Fibroblast of pulmonary artery (primary cell): ENCODE measurements at regions not wholly inside any gene's neighbourhood (a gene's known extent, or its start where the extent isn't known, plus 50 kb on each side); places are given as distances from the start of the nearest gene placed in this dataset.
"Not testable (repeated sequence)": the region's sequence is repeated elsewhere in the genome, so short reads cannot be mapped to it uniquely, and the experiment has no call there.

Source experiments
- DNase-seq: peaks from one replicate; pipeline ENCODE4 v3.0.0-alpha.2; 2010; ENCODE audit warnings: low read depth
- H3K4me3 ChIP-seq: replicated peaks from 2 replicates; pipeline ENCODE4 v1.5.1; 2011; ENCODE audit warnings: low read depth, mild to moderate bottlenecking, control low read depth, low read length, moderate library complexity
- TF ChIP-seq, protein P1 (sequence below): IDR thresholded peaks from 2 replicates; pipeline ENCODE4 v1.5.1; 2011; ENCODE audit warnings: mild to moderate bottlenecking, control low read depth, low read length, inconsistent platforms; ENCODE audit errors: missing control alignments

DNA sequence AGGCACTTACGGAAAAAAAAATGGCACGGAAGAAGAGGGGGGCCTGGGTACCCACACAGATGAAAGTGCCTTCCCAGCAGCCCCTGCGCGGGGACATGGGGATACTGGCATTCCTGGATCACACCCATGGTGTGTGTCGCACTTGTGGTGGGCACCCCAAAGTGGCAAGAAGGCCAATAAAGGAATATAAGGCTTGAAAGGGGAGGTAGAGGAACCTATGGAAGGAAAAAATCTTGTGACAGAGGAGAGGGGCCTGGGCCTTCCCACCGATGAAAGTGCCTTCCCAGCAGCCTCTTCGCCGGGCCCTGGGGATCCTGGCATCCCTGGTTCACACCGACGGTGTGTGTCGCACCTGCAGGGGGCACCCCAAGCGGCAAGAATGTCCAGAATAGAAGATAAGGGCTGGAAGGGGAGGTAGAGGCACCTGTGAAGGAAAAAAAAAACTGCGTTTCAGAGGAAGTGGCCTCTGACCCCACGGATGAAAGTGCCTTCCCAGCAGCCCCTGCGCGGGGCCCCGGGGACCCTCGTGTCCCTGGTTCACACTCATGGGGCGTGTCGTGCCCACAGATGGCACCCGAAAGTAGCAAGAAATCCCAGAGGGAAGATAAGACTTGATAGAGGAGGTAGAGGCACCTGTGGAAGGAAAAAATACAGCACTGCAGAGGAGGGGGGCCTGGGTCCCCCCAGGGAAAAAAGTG lies 284.0 kb downstream of the ALG10 start:
- TF ChIP-seq, protein P1, sequence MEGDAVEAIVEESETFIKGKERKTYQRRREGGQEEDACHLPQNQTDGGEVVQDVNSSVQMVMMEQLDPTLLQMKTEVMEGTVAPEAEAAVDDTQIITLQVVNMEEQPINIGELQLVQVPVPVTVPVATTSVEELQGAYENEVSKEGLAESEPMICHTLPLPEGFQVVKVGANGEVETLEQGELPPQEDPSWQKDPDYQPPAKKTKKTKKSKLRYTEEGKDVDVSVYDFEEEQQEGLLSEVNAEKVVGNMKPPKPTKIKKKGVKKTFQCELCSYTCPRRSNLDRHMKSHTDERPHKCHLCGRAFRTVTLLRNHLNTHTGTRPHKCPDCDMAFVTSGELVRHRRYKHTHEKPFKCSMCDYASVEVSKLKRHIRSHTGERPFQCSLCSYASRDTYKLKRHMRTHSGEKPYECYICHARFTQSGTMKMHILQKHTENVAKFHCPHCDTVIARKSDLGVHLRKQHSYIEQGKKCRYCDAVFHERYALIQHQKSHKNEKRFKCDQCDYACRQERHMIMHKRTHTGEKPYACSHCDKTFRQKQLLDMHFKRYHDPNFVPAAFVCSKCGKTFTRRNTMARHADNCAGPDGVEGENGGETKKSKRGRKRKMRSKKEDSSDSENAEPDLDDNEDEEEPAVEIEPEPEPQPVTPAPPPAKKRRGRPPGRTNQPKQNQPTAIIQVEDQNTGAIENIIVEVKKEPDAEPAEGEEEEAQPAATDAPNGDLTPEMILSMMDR: no peak
- no peak for DNase-seq

DNA sequence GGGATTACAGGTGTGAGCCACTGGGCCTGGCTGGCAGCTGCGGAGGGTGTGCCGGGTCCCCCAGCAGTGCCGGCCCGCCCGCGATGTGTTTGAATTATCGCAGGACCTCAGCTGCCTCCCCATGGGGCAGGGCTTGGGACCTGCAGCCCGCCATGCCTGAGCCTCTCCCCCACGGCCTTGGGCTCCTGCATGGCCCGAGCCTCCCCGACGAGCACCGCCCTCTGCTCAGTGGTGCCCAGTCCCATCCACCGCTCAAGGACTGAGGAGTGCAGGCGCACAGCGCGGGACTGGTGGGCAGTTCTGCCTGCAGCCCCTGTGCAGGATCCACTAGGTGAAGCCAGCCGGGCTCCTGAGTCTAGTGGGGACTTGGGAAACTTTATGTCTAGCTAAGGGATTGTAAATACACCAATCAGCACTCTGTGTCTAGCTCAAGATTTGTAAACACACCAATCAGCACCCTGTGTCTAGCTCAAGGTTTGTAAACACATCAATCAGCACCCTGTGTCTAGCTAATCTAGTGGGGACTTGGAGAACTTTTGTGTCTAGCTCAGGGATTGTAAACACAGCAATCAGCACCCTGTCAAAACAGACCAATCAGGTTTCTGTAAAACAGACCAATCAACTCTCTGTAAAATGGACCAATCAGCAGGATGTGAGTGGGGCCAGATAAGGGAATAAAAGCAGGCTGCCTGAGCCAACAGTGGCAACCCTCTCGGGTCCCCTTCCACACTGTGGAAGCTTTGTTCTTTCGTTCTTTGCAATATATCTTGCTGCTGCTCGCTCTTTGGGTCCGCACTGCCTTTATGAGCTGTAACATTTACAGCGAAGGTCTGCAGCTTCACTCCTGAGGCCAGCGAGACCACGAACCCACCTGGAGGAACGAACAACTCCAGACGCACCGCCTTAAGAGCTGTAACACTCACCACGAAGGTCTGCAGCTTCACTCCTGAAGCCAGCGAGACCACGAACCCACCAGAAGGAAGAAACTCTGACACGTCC lies 287.8 kb downstream of the ALG10 start:
- not testable (repeated sequence) for DNase-seq, H3K4me3 ChIP-seq

More for the DNA sequence above, 284.0 kb downstream of the ALG10 start:
- no peak overlapping the region for H3K4me3 ChIP-seq

DNA sequence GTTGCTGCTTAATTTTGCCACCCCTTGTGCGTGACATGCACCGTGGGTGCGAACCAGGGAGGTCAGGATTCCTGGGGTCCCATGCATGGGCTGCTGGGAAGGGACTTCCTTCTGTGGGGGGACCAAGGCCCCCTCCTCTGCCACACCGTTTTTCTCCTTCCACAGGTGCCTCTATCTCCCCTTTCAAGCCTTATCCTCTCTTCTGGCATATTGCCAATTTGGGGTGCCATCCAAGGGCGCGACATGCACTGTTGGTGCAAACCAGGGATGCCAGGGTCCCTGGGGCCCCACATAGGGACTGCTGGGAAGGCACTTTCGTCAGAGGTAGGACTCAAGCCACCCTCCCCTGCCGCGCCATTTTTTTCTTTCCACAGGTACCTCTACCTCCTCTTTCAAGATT lies 289.0 kb downstream of the ALG10 start:
- TF ChIP-seq, protein P1: no peak
- no peak overlapping the region for H3K4me3 ChIP-seq

DNA sequence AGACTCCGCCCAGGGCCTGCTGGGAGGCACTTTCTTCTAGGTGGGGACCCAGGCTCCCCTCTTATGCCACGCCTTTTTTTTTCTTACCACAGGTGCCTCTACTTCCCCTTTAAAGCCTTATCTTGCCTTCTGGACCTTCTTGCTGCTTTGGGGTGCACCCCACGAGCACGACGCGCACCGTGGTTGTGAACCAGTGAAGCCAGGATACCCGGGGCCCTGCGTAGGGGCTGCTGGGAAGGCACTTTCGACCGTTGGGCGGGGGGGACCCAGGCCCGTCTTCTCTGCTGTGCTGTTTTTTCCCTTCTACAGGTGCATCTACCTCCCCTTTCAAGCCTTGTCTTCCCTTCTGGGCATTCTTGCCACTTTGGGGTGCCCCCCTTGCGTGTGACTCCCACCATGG lies 305.4 kb downstream of the ALG10 start:
- H3K4me3 ChIP-seq: no peak overlapping the region
- DNase-seq: no peak
- TF ChIP-seq, protein P1: no peak

More for the DNA sequence above, 289.0 kb downstream of the ALG10 start:
- no peak for DNase-seq

DNA sequence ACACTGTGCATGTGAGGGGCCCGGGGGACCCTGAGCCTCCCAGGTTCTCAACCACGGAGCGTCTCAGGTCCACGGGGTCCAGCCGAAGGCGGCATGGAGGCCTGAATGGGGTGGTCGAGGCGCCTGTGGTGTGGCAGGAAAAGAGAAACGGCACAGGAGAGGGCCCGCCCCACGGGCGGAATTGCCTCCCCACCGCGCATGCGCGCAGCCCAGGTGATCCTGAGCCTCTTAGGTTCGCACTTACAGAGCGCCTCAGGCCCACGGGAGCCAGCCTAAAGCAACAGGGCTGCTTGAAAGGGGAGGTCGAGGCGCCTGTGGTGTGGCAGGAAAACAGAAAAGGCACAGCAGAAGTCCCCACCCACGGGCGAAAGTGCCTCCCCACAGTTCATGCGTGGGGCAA lies 311.0 kb downstream of the ALG10 start:
- no peak for DNase-seq
- no peak overlapping the region for H3K4me3 ChIP-seq
- TF ChIP-seq, protein P1: no peak

DNA sequence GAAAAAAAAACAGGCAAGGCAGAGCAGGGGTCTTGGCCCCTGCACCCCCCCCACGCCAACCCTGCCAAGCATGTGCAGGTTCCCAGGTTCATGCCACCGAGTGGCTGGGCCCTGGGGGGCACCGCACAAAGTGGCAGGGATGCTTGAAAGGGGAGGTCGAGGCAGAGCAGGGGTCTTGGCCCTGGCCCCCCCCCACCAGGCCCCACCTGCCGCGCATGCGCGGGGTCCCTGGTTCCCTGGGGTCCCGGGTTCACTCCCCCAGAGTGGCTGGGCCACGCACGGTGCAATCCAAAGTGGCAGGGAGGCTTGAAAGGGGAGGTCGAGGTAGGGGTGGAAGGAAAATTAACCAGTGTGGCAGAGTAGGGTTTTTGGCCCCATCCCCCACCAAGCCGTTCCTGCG lies 312.2 kb downstream of the ALG10 start:
- no peak for DNase-seq
- TF ChIP-seq, protein P1: no peak
- H3K4me3 ChIP-seq: no peak overlapping the region

DNA sequence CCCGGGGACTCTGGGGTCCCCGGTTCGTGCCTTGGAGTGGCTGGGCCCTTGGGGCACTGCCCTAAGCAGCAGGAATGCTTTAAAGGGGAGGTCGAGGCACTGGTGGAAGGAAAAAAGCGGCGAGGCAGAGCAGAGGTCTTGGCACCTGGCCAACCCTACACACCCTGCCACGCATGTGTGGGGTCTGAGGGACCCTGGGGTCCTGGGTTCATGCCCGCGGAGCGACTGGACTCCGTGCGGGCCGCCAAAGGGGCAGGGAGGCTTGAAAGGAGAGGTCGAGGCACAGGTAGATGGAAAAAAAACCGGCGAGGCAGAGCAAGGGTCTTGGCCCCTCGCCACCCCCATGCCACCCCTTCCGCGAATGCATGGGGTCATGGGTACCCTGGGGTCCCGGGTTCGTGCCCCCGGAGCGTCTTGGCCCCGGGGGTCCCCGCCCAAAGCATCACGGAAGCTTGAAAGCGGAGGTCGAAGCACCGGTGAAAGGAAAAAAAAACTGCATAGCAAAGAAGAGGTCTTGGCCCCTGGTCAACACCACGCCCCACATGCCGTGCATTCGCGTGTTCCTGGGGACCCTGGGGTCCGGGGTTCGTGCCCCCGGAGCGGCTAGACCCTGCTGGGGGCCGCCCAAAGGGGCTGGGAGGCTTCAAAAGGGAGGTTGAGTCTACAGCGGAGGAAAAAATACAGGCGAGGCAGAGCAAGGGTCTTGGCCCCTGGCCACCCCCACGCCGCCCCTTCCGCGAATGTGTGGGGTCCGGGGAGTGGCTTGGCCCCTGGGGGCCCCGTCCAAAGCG lies 312.9 kb downstream of the ALG10 start:
- no peak for DNase-seq
- TF ChIP-seq, protein P1: no peak
- no peak overlapping the region for H3K4me3 ChIP-seq
